ENCODE measurements at regions not wholly inside any gene's neighbourhood (a gene's known extent, or its start where the extent isn't known, plus 50 kb on each side); places are given as distances from the start of the nearest gene placed in this dataset.

GRCh38 chr13:56351041-56351440 lies 789.7 kb upstream of the PRR20A start:
- TF ChIP-seq ARNTL (CRISPR knock-in tag; IDR thresholded peaks at IDR 0.05; ENCODE audit: borderline replicate concordance, low read depth) (no peak), GLIS3 (CRISPR knock-in tag; IDR thresholded peaks at IDR 0.05) (no peak), ZFP30 (CRISPR knock-in tag; IDR thresholded peaks at IDR 0.05) (no peak), ZNF565 (CRISPR knock-in tag; conservative IDR thresholded peaks at IDR 0.05; ENCODE audit: low read depth) (no peak), PPARA (CRISPR knock-in tag; IDR thresholded peaks at IDR 0.05; ENCODE audit: borderline replicate concordance) (no peak), ZFP3 (CRISPR knock-in tag; IDR thresholded peaks at IDR 0.05) (no peak), TCF4 (CRISPR knock-in tag; IDR thresholded peaks at IDR 0.05; ENCODE audit: borderline replicate concordance) (no peak), PATZ1 (CRISPR knock-in tag; IDR thresholded peaks at IDR 0.05; ENCODE audit: borderline replicate concordance) (no peak), OSR1 (CRISPR knock-in tag; IDR thresholded peaks at IDR 0.05) (no peak), ESRRG (CRISPR knock-in tag; IDR thresholded peaks at IDR 0.05) (no peak), BACH2 (CRISPR knock-in tag; IDR thresholded peaks at IDR 0.05; ENCODE audit: borderline replicate concordance) (no peak), ISL1 (CRISPR knock-in tag; IDR thresholded peaks at IDR 0.05) (no peak), CSRNP3 (CRISPR knock-in tag; IDR thresholded peaks at IDR 0.05) (no peak), ZNF8 (CRISPR knock-in tag; IDR thresholded peaks at IDR 0.05) (no peak)
- TF ChIP-seq, protein P1, sequence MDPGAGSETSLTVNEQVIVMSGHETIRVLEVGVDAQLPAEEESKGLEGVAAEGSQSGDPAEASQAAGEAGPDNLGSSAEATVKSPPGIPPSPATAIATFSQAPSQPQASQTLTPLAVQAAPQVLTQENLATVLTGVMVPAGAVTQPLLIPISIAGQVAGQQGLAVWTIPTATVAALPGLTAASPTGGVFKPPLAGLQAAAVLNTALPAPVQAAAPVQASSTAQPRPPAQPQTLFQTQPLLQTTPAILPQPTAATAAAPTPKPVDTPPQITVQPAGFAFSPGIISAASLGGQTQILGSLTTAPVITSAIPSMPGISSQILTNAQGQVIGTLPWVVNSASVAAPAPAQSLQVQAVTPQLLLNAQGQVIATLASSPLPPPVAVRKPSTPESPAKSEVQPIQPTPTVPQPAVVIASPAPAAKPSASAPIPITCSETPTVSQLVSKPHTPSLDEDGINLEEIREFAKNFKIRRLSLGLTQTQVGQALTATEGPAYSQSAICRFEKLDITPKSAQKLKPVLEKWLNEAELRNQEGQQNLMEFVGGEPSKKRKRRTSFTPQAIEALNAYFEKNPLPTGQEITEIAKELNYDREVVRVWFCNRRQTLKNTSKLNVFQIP (CRISPR knock-in tag; IDR thresholded peaks at IDR 0.05; ENCODE audit: borderline replicate concordance, low read depth): no peak
- ATAC-seq: no peak

- TF ChIP-seq, protein P2, sequence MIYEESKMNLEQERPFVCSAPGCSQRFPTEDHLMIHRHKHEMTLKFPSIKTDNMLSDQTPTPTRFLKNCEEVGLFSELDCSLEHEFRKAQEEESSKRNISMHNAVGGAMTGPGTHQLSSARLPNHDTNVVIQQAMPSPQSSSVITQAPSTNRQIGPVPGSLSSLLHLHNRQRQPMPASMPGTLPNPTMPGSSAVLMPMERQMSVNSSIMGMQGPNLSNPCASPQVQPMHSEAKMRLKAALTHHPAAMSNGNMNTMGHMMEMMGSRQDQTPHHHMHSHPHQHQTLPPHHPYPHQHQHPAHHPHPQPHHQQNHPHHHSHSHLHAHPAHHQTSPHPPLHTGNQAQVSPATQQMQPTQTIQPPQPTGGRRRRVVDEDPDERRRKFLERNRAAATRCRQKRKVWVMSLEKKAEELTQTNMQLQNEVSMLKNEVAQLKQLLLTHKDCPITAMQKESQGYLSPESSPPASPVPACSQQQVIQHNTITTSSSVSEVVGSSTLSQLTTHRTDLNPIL (CRISPR knock-in tag; IDR thresholded peaks at IDR 0.05; ENCODE audit: low read depth): no peak
- TF ChIP-seq ZNF70 (CRISPR knock-in tag; IDR thresholded peaks at IDR 0.05): no peak
- TF ChIP-seq SNAI2 (CRISPR knock-in tag; IDR thresholded peaks at IDR 0.05): no peak
- TF ChIP-seq CSRNP3 (CRISPR knock-in tag; IDR thresholded peaks at IDR 0.05): no peak
- no peak for TF ChIP-seq GLIS3 (CRISPR knock-in tag; IDR thresholded peaks at IDR 0.05)
- no peak for TF ChIP-seq ESRRG (CRISPR knock-in tag; IDR thresholded peaks at IDR 0.05)
- no peak for TF ChIP-seq TOX (CRISPR knock-in tag; IDR thresholded peaks at IDR 0.05; ENCODE audit: borderline replicate concordance)
- TF ChIP-seq, protein P3, sequence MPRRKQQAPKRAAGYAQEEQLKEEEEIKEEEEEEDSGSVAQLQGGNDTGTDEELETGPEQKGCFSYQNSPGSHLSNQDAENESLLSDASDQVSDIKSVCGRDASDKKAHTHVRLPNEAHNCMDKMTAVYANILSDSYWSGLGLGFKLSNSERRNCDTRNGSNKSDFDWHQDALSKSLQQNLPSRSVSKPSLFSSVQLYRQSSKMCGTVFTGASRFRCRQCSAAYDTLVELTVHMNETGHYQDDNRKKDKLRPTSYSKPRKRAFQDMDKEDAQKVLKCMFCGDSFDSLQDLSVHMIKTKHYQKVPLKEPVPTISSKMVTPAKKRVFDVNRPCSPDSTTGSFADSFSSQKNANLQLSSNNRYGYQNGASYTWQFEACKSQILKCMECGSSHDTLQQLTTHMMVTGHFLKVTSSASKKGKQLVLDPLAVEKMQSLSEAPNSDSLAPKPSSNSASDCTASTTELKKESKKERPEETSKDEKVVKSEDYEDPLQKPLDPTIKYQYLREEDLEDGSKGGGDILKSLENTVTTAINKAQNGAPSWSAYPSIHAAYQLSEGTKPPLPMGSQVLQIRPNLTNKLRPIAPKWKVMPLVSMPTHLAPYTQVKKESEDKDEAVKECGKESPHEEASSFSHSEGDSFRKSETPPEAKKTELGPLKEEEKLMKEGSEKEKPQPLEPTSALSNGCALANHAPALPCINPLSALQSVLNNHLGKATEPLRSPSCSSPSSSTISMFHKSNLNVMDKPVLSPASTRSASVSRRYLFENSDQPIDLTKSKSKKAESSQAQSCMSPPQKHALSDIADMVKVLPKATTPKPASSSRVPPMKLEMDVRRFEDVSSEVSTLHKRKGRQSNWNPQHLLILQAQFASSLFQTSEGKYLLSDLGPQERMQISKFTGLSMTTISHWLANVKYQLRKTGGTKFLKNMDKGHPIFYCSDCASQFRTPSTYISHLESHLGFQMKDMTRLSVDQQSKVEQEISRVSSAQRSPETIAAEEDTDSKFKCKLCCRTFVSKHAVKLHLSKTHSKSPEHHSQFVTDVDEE (CRISPR knock-in tag; IDR thresholded peaks at IDR 0.05): no peak
- no peak for TF ChIP-seq RARB (CRISPR knock-in tag; IDR thresholded peaks at IDR 0.05)
- TF ChIP-seq, protein P1 (CRISPR knock-in tag; IDR thresholded peaks at IDR 0.05; ENCODE audit: borderline replicate concordance, low read depth): no peak
- ATAC-seq: no peak
Observed at GRCh38 chr13:56352361-56352760, 788.4 kb upstream of the PRR20A start.
